HL-60/S4 treated with phorbol 12-myristate 13-acetate at 8.2 ng/mL for 4 days and 3 days (cell line): ENCODE measurements at regions not wholly inside any gene's neighbourhood (a gene's known extent, or its start where the extent isn't known, plus 50 kb on each side); places are given as distances from the start of the nearest gene placed in this dataset.

ENCODE experiments used
- in situ Hi-C: fragments of 300-500 bp; cut with MboI; formaldehyde crosslinking; loops from 2 replicates; pipeline ENCODE4 v1.15.0; 2022; ENCODE audit warnings: low sequenced_read_pairs

DNA sequence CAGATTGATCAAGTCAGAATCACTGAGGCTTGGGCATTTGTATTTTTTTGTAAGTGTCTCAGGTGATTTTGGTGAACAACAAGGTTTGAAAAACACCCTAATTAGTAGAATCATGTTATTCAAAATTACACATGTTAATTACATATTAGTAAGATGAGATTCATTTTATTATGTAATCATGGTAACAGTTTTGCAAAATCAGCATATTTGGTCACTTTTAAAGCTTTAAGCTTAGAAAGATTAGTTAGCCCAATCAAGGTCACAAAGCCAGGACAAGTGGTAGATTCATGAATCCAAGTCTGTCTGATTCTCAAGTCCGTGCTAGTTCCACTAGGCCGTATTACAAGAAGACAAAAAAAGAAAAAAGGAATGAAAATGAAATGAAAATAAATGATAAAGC is 218.4 kb upstream of the FAR2 start:
- in situ Hi-C loops: no loop called here

- in situ Hi-C loops: no loop called here
These were observed 215.9 kb upstream of the FAR2 start for GRCh38 chr12:28933176-28933575.

GRCh38 chr12:28933864-28934527 is 215.1 kb upstream of the FAR2 start:
- in situ Hi-C loops: no loop called here

DNA sequence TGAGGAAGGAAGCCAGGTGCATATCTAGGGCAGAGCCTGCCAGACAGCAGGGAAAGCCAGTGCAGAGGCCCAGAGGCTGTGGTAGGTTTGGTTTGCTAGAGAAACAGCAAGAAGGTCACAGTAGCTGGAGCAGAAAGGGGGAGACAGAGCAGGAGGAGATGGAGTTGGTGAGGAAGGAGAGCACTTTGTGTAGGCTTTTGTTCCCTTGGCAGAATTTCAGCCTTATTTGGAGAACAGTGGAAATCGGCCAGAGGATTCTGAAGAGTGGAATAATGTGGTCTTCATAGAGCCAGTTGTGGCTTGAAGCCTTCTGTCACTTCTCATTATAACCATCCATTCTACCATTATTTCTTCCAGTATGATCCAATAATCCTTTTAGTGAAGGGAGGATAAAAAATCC is 212.9 kb upstream of the FAR2 start:
- in situ Hi-C loops: no loop called here

- in situ Hi-C loops: no loop called here
These were observed 212.4 kb upstream of the FAR2 start for GRCh38 chr12:28936711-28937110.

DNA sequence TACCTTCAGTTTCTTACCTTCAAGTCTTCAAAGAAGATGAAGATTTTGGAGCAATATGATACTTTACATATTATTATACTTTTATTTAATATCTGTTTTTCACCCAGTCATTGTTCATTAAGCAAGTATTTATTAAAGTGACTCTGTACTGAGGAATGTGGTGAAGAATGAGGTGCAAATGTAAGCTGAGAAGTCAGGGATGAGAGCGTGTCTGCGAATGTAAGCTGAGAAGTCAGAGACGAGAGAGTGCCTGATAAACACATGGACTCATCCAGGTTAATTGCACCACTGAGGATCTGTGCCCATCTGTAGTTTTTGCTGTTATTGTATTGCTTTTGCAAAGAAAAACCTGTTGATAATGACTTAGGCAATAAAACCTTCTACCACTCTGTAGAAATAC is 211.9 kb upstream of the FAR2 start:
- in situ Hi-C loops: no loop called here

GRCh38 chr12:28938056-28938455 is 211.0 kb upstream of the FAR2 start:
- in situ Hi-C loops: no loop called here

GRCh38 chr12:28938581-28939235 is 210.4 kb upstream of the FAR2 start:
- in situ Hi-C loops: no loop called here

DNA sequence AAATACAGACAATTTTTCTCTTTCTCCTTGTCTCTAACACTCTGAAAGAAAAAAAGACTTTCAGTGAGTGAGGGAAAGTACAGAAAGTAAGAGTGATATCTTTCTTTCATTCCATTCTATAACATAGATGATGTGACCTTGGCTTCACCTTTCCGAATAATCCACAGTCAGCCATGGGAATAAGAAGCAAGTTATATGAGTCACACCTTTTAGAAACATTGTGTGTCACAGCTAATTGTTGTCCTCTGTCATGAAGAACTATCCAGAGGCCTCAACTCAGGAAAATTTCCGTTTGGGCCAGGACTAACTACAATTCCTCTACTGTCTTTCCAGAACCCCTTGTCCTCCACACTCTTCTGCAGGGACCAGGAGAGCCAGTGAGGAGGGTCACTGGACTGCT is 209.7 kb upstream of the FAR2 start:
- in situ Hi-C loops: no loop called here

GRCh38 chr12:28941248-28941647 is 207.8 kb upstream of the FAR2 start:
- in situ Hi-C loops: no loop called here

GRCh38 chr12:28946361-28946760 is 202.7 kb upstream of the FAR2 start:
- in situ Hi-C loops: no loop called here

DNA sequence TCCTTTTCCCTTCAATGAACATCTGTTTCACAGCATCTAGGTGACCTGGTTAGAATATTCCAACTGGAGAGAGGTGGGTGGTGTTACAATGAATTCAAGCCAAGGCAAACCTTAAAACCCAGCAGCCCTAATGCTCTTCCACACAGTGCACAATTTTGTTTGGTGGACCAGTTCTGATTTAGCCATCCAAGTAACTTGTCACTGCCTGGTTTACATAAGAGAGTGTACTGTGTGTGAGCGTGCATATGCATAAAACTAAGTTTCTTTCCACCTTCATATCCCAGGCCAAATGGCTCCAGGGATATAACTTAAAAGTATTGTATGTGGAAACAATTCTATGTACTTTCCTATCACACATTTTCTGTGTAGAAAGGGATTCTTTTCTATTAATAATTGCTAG is 200.4 kb upstream of the FAR2 start:
- in situ Hi-C loops: no loop called here

DNA sequence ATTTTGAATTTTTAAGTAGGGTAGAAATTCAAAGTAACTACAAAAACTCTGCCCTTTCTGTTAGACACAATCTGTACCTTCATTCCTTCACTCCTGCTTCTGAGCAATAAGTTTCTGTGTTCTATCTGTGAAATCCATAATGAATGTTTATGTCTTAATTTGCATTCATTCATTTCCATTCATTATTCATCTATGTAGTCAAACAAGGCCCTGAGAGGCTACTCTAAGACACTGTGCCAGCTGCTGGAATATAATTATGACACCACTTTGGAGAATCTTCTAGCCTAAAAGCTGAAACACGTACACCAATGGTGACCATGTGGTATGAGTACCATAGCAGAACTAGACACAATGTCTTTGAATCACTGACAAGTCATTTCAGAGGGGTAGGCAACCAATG is 199.9 kb upstream of the FAR2 start:
- in situ Hi-C loops: no loop called here

DNA sequence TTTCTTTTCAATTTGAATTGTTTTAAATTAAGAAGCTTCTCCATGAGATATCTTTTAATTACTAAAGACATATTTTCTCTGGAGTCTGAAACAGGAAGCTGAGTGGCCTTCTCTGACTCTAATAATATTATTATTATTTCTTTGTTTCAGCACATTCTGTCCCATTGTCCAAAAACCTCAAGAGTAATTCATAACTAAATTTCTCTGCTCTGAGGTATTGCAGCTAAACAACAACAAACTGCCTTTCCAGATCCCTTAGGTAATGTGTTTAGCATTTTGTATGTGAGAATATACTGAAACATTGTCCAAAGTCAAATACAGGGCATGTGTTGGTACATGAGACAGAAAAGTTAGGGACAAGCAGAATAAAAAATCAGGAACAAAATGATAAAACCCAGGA is 199.0 kb upstream of the FAR2 start:
- in situ Hi-C loops: no loop called here

- in situ Hi-C loops: no loop called here
These were observed 197.1 kb upstream of the FAR2 start for GRCh38 chr12:28951935-28952334.

DNA sequence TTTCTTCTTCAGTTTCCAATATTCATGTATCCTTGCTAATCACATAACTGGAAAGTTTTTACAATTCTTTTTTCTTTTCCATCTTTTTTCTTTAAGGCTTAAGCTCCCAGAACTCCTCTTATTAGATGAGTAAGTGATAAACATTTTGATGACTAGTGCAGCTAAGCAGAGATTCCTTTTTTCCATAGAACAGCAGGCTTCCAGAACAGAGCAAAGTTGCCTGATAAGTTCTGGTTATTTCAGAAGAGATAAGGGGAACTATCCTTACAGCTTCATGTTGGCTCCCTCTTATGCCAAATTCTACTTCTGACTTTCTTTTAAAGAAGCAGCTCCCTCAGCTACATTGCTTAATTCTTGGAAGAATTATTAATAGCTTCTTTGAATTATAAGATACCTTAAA is 194.7 kb upstream of the FAR2 start:
- in situ Hi-C loops: no loop called here

GRCh38 chr12:28955491-28955890 is 193.6 kb upstream of the FAR2 start:
- in situ Hi-C loops: no loop called here

GRCh38 chr12:28955931-28956330 is 193.1 kb upstream of the FAR2 start:
- in situ Hi-C loops: no loop called here

DNA sequence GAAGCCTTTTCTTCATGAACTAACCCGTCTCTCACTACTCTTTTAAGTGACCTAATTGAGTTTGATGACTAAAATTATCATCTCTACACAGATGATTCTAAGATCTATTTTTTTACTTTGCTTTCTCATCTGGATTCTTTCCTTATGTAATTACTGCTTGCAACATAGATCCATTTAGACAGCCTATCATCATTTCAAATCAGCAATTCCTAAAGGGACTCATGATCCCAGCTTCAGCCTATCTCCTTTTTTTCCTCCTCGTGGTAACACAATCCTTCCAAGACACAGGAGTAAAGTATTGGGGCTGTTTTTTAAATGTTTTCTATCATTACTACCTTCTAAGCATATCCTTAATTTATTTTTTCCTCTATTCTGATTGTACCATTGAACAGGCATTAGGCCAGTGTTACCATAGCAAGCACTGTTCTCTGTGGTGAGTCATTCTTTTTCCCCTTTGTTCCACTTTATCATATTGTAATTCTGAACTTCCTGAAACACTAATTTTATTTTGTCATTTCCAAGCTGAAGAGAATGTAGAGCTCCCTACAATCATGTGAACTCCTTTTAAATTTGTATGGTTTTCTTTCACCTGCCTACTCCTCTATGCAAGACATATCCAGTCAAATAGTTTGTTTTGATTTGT is 190.4 kb upstream of the FAR2 start:
- in situ Hi-C loops: no loop called here

- in situ Hi-C loops: no loop called here
These were observed 187.1 kb upstream of the FAR2 start for GRCh38 chr12:28961948-28962384.

- in situ Hi-C loops: no loop called here
These were observed 185.5 kb upstream of the FAR2 start for GRCh38 chr12:28963554-28963953.

- in situ Hi-C loops: no loop called here
These were observed 182.9 kb upstream of the FAR2 start for GRCh38 chr12:28966046-28966780.
